ENCODE measurements at regions not wholly inside any gene's neighbourhood (a gene's known extent, or its start where the extent isn't known, plus 50 kb on each side); places are given as distances from the start of the nearest gene placed in this dataset.

- H3K9me3 ChIP-seq (ENCODE audit: insufficient read depth, low read depth, low read length) = no peaks in the 10 kb centered on the region
- no peaks in the 10 kb centered on the region for H3K36me3 ChIP-seq (ENCODE audit: insufficient read depth, low read length)
- 99% methylated on average over 4 of the region's 5 CpGs for WGBS
- no peak overlapping the region for H3K4me3 ChIP-seq (ENCODE audit: low read length)
- no peaks in the 10 kb centered on the region for H3K27me3 ChIP-seq (ENCODE audit: insufficient read depth, low read length)
- no peak overlapping the region for H3K27ac ChIP-seq (ENCODE audit: low read depth, low read length)
- H3K9ac ChIP-seq (ENCODE audit: low read depth, low read length) = no peak overlapping the region
- H3K4me1 ChIP-seq (ENCODE audit: insufficient read depth, low read length) = peaks cover 4% of the 10 kb centered on the region; the same call in 1 of the 2 replicates
These were observed 517.7 kb downstream of the OTOL1 start for GRCh38 chr3:162014284-162014683.

GRCh38 chr3:162015856-162016255, 519.2 kb downstream of the OTOL1 start:
- Histone ChIP-seq H3K27me3 (ENCODE audit: insufficient read depth, low read length) (no peaks in the 10 kb centered on the region), H3K4me1 (ENCODE audit: insufficient read depth, low read length) (peaks cover 4% of the 10 kb centered on the region; the same call in 1 of the 2 replicates), H3K27ac (ENCODE audit: low read depth, low read length) (no peak overlapping the region), H3K9ac (ENCODE audit: low read depth, low read length) (no peak overlapping the region), H3K9me3 (ENCODE audit: insufficient read depth, low read depth, low read length) (no peaks in the 10 kb centered on the region), H3K4me3 (ENCODE audit: low read length) (no peak overlapping the region), H3K36me3 (ENCODE audit: insufficient read depth, low read length) (no peaks in the 10 kb centered on the region)

- 96% methylated on average over 1 of the region's 1 CpG for WGBS
- Histone ChIP-seq H3K36me3 (ENCODE audit: insufficient read depth, low read length) (no peaks in the 10 kb centered on the region), H3K4me1 (ENCODE audit: insufficient read depth, low read length) (peaks cover 4% of the 10 kb centered on the region; the same call in 1 of the 2 replicates), H3K4me3 (ENCODE audit: low read length) (no peak overlapping the region), H3K27me3 (ENCODE audit: insufficient read depth, low read length) (no peaks in the 10 kb centered on the region), H3K27ac (ENCODE audit: low read depth, low read length) (no peak overlapping the region), H3K9me3 (ENCODE audit: insufficient read depth, low read depth, low read length) (no peaks in the 10 kb centered on the region), H3K9ac (ENCODE audit: low read depth, low read length) (no peak overlapping the region)
These were observed 523.2 kb downstream of the OTOL1 start for GRCh38 chr3:162019817-162020216.

GRCh38 chr3:162021206-162021605, 524.6 kb downstream of the OTOL1 start:
- H3K27me3 ChIP-seq (ENCODE audit: insufficient read depth, low read length) = no peaks in the 10 kb centered on the region
- H3K9me3 ChIP-seq (ENCODE audit: insufficient read depth, low read depth, low read length) = no peaks in the 10 kb centered on the region
- 100% methylated on average over 4 of the region's 4 CpGs for WGBS
- H3K9ac ChIP-seq (ENCODE audit: low read depth, low read length) = no peak overlapping the region
- H3K4me3 ChIP-seq (ENCODE audit: low read length) = no peak overlapping the region
- H3K36me3 ChIP-seq (ENCODE audit: insufficient read depth, low read length) = no peaks in the 10 kb centered on the region
- H3K4me1 ChIP-seq (ENCODE audit: insufficient read depth, low read length) = no peaks in the 10 kb centered on the region
- no peak overlapping the region for H3K27ac ChIP-seq (ENCODE audit: low read depth, low read length)

GRCh38 chr3:162022911-162023310, 526.3 kb downstream of the OTOL1 start:
- 94% methylated on average over 2 of the region's 2 CpGs for WGBS
- H3K9ac ChIP-seq (ENCODE audit: low read depth, low read length) = no peak overlapping the region
- no peak overlapping the region for H3K4me3 ChIP-seq (ENCODE audit: low read length)
- H3K9me3 ChIP-seq (ENCODE audit: insufficient read depth, low read depth, low read length) = no peaks in the 10 kb centered on the region
- no peaks in the 10 kb centered on the region for H3K4me1 ChIP-seq (ENCODE audit: insufficient read depth, low read length)
- H3K27ac ChIP-seq (ENCODE audit: low read depth, low read length) = no peak overlapping the region
- H3K36me3 ChIP-seq (ENCODE audit: insufficient read depth, low read length) = no peaks in the 10 kb centered on the region
- no peaks in the 10 kb centered on the region for H3K27me3 ChIP-seq (ENCODE audit: insufficient read depth, low read length)

- no peak overlapping the region for H3K4me3 ChIP-seq (ENCODE audit: low read length)
- no peaks in the 10 kb centered on the region for H3K27me3 ChIP-seq (ENCODE audit: insufficient read depth, low read length)
- no peak overlapping the region for H3K27ac ChIP-seq (ENCODE audit: low read depth, low read length)
- 97% methylated on average over 2 of the region's 3 CpGs for WGBS
- H3K9ac ChIP-seq (ENCODE audit: low read depth, low read length) = no peak overlapping the region
- H3K36me3 ChIP-seq (ENCODE audit: insufficient read depth, low read length) = no peaks in the 10 kb centered on the region
- H3K4me1 ChIP-seq (ENCODE audit: insufficient read depth, low read length) = no peaks in the 10 kb centered on the region
- no peaks in the 10 kb centered on the region for H3K9me3 ChIP-seq (ENCODE audit: insufficient read depth, low read depth, low read length)
These were observed 533.1 kb downstream of the OTOL1 start for GRCh38 chr3:162029736-162030135.

- no peaks in the 10 kb centered on the region for H3K27me3 ChIP-seq (ENCODE audit: insufficient read depth, low read length)
- H3K36me3 ChIP-seq (ENCODE audit: insufficient read depth, low read length) = no peaks in the 10 kb centered on the region
- H3K9ac ChIP-seq (ENCODE audit: low read depth, low read length) = no peak overlapping the region
- H3K9me3 ChIP-seq (ENCODE audit: insufficient read depth, low read depth, low read length) = no peaks in the 10 kb centered on the region
- no peak overlapping the region for H3K27ac ChIP-seq (ENCODE audit: low read depth, low read length)
- WGBS = 85% methylated on average over 2 of the region's 2 CpGs
- H3K4me3 ChIP-seq (ENCODE audit: low read length) = no peak overlapping the region
- no peaks in the 10 kb centered on the region for H3K4me1 ChIP-seq (ENCODE audit: insufficient read depth, low read length)
These were observed 537.8 kb downstream of the OTOL1 start for GRCh38 chr3:162034368-162034767.

GRCh38 chr3:162041622-162042021, 545.0 kb downstream of the OTOL1 start:
- peak overlapping the region; percentile 34; the same call in 1 of the 2 replicates for H3K27ac ChIP-seq (ENCODE audit: low read depth, low read length)
- no peak overlapping the region for H3K4me3 ChIP-seq (ENCODE audit: low read length)
- no peaks in the 10 kb centered on the region for H3K36me3 ChIP-seq (ENCODE audit: insufficient read depth, low read length)
- H3K9me3 ChIP-seq (ENCODE audit: insufficient read depth, low read depth, low read length) = no peaks in the 10 kb centered on the region
- no peaks in the 10 kb centered on the region for H3K27me3 ChIP-seq (ENCODE audit: insufficient read depth, low read length)
- 86% methylated on average over 1 of the region's 1 CpG for WGBS
- peaks cover 10% of the 10 kb centered on the region for H3K4me1 ChIP-seq (ENCODE audit: insufficient read depth, low read length)
- H3K9ac ChIP-seq (ENCODE audit: low read depth, low read length) = no peak overlapping the region

- Histone ChIP-seq H3K27ac (ENCODE audit: low read depth, low read length) (no peak overlapping the region), H3K27me3 (ENCODE audit: insufficient read depth, low read length) (no peaks in the 10 kb centered on the region), H3K4me1 (ENCODE audit: insufficient read depth, low read length) (0 out of 2 replicates have a peak, but pooled peaks cover 6% of the 10 kb centered on the region), H3K9me3 (ENCODE audit: insufficient read depth, low read depth, low read length) (no peaks in the 10 kb centered on the region), H3K36me3 (ENCODE audit: insufficient read depth, low read length) (no peaks in the 10 kb centered on the region), H3K9ac (ENCODE audit: low read depth, low read length) (no peak overlapping the region), H3K4me3 (ENCODE audit: low read length) (no peak overlapping the region)
These were observed 556.0 kb downstream of the OTOL1 start for GRCh38 chr3:162052636-162053035.

GRCh38 chr3:162072656-162073164, 576.1 kb downstream of the OTOL1 start:
- WGBS = 98% methylated on average over 2 of the region's 2 CpGs
- Histone ChIP-seq H3K4me3 (ENCODE audit: low read length) (no peak overlapping the region), H3K9me3 (ENCODE audit: insufficient read depth, low read depth, low read length) (no peaks in the 10 kb centered on the region), H3K27me3 (ENCODE audit: insufficient read depth, low read length) (no peaks in the 10 kb centered on the region), H3K27ac (ENCODE audit: low read depth, low read length) (no peak overlapping the region), H3K4me1 (ENCODE audit: insufficient read depth, low read length) (no peaks in the 10 kb centered on the region), H3K36me3 (ENCODE audit: insufficient read depth, low read length) (no peaks in the 10 kb centered on the region), H3K9ac (ENCODE audit: low read depth, low read length) (no peak overlapping the region)

GRCh38 chr3:162073422-162073975, 576.9 kb downstream of the OTOL1 start:
- H3K36me3 ChIP-seq (ENCODE audit: insufficient read depth, low read length) = no peaks in the 10 kb centered on the region
- no peaks in the 10 kb centered on the region for H3K4me1 ChIP-seq (ENCODE audit: insufficient read depth, low read length)
- H3K9ac ChIP-seq (ENCODE audit: low read depth, low read length) = no peak overlapping the region
- no peaks in the 10 kb centered on the region for H3K27me3 ChIP-seq (ENCODE audit: insufficient read depth, low read length)
- no peak overlapping the region for H3K4me3 ChIP-seq (ENCODE audit: low read length)
- no peaks in the 10 kb centered on the region for H3K9me3 ChIP-seq (ENCODE audit: insufficient read depth, low read depth, low read length)
- 91% methylated on average over 2 of the region's 4 CpGs for WGBS
- no peak overlapping the region for H3K27ac ChIP-seq (ENCODE audit: low read depth, low read length)

GRCh38 chr3:162077108-162077507, 580.5 kb downstream of the OTOL1 start:
- Histone ChIP-seq H3K27ac (ENCODE audit: low read depth, low read length) (no peak overlapping the region), H3K4me3 (ENCODE audit: low read length) (no peak overlapping the region), H3K4me1 (ENCODE audit: insufficient read depth, low read length) (no peaks in the 10 kb centered on the region), H3K9ac (ENCODE audit: low read depth, low read length) (no peak overlapping the region), H3K9me3 (ENCODE audit: insufficient read depth, low read depth, low read length) (no peaks in the 10 kb centered on the region), H3K36me3 (ENCODE audit: insufficient read depth, low read length) (no peaks in the 10 kb centered on the region), H3K27me3 (ENCODE audit: insufficient read depth, low read length) (no peaks in the 10 kb centered on the region)
- 100% methylated on average over 3 of the region's 3 CpGs for WGBS

All from HUES64 (cell line).